DMS79 (cell line): ENCODE measurements at regions not wholly inside any gene's neighbourhood (a gene's known extent, or its start where the extent isn't known, plus 50 kb on each side); places are given as distances from the start of the nearest gene placed in this dataset.
A peak's percentile ranks its signal among the peaks of the same experiment; 100 is the strongest.

ENCODE experiments used
- DNase-seq: peaks from one replicate; lab custom pipeline; 2025; lab: John Stamatoyannopoulos, UW

- no peak for DNase-seq
Observed at GRCh38 chr21:40901691-40902090, 54.7 kb upstream of the DSCAM start.

- DNase-seq = peak; percentile 42
Observed at GRCh38 chr21:40902299-40902698, 55.3 kb upstream of the DSCAM start.

DNA sequence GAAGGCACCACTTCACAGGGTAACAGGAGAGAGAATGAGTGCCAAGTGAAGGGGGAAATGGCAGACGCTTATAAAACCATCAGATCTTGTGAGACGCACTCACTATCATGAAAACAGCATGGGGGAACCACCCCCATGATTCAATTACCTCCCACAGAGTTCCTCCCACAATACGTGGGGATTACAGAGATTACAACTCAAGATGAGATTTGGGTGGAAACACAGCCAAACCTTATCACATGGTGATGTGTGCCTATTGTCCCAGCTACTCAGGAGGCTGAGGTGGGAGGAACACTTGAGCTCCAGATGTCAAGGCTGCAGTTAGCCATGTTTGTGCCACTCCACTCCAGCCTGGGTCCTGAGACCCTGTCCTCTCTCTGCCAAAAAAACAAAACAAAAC, 56.0 kb upstream of the DSCAM start:
- no peak for DNase-seq

- no peak for DNase-seq
Observed at GRCh38 chr21:40905251-40905650, 58.3 kb upstream of the DSCAM start.

DNA sequence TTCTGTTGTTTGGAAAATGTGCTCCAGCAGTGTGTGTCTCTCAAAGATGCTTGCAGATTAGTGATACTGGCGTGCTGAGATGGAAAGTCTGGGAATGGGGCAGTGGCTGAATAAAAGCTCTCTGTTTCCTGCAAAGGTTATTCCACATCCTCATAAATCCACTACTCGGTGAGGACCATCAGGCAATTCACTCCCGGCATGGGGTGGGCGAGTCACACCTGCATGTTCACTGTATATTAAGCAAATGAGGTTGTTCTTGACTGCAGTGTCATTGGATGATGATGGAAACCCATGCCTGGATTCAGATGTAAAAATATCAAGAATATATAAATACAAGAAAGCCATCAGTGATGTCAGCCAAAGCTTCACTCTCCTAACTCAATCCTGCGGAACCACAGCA, 65.4 kb upstream of the DSCAM start:
- DNase-seq = no peak

GRCh38 chr21:40915114-40915513, 68.2 kb upstream of the DSCAM start:
- DNase-seq = no peak

GRCh38 chr21:40923407-40923806, 76.4 kb upstream of the DSCAM start:
- peak; percentile 7 for DNase-seq

- DNase-seq = no peak
Observed at GRCh38 chr21:40923901-40924300, 76.9 kb upstream of the DSCAM start.

DNA sequence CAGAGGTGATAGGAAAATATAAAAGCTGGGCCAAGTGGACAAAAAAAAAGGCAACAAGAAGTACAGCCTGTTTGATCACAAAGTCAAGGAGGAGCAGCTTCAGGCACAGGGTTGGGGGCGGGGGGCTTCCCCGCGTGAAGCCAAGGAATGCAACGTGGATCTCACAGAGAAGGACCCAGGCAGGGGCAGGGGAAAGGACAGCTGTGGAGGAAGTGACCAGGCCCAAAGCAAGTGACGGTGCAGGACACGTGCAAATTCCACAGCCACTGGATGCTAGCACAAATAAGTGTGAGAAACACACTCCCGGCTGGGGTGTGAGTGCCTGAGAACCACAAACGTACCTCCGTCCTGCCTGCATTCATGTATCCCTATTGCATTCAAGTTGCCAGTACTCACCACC, 77.7 kb upstream of the DSCAM start:
- DNase-seq = no peak

DNA sequence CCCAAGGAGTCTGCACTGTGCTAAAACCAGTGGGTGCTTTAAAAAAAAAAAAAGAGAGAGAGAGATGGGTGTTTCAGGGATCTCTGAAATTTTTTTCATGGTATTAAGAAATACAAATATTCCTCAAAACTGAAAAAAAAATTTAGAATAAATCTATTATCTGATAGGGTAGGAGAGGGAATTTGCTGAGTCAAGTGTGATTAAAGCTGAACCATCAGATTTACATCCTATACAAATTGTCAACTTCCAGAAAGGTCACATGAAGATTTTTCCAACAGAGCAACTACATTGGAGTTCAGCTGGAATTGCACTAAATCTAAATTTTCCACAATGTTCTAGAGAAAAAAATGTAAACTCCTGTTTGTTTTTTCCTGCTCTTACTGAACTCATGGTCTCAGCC, 79.3 kb upstream of the DSCAM start:
- no peak for DNase-seq

DNA sequence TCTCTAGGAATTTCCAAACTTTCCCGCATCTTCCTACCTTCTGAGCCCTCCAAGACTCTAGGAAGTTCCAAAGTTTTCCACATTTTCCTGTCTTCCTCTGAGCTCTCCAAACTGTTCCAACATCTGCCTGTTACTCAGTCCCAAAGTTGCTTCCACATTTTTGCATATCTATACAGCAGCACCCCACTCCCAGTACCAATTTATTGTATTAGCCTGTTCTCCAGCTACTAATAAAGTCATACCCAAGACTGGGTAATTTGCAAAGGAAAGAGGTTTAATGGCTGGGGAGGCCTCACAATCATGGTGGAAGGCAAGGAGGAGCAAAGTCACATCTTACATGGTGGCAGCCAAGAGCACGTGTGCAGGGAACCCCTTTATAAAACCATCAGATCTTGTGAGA, 82.9 kb upstream of the DSCAM start:
- no peak for DNase-seq

GRCh38 chr21:40931197-40931596, 84.2 kb upstream of the DSCAM start:
- DNase-seq = no peak

DNA sequence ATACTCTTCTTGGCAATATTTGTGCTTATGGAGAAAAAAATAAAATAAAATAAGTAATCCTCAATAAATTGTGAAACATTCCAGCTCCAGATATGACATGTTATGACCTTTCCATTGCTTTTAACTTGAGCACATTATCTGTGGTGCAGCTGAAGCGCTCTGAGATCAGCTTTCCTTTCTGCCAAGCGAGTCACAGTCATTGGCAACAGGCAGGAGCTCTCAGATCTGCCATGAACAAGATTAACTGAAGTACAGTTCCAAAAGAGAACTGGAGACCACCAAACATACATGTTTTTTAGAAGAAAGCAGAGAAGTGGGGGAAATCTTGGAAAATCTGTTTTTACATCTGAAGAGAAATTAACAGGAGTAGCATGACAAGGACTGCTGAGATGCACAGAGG, 89.2 kb upstream of the DSCAM start:
- DNase-seq = no peak

GRCh38 chr21:40936771-40937261, 89.9 kb upstream of the DSCAM start:
- no peak for DNase-seq

DNA sequence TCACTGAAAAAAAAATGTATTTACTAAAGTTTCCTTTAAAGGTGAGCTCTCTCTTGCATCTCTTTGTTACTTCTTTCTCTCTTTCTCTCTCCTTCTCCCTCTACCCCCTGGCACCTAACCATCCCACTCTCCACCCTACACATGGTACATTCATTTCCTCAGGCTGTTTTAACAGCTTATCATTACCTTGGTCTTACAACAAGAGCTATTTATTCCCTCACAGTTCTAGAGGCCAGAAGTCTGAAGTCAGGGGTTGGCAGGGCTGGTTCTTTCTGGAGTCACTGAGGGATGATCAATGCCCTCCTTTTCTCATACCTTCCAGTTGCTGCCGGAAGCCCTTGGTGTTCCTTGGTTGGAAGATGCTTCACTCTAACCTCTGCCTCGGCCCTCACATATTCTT, 91.1 kb upstream of the DSCAM start:
- no peak for DNase-seq

GRCh38 chr21:40938611-40939010, 91.7 kb upstream of the DSCAM start:
- DNase-seq = no peak

GRCh38 chr21:40947713-40948112, 100.8 kb upstream of the DSCAM start:
- DNase-seq = no peak

GRCh38 chr21:40950970-40951369, 104.0 kb upstream of the DSCAM start:
- DNase-seq = no peak

- no peak for DNase-seq
Observed at GRCh38 chr21:40952551-40953323, 105.8 kb upstream of the DSCAM start.

DNA sequence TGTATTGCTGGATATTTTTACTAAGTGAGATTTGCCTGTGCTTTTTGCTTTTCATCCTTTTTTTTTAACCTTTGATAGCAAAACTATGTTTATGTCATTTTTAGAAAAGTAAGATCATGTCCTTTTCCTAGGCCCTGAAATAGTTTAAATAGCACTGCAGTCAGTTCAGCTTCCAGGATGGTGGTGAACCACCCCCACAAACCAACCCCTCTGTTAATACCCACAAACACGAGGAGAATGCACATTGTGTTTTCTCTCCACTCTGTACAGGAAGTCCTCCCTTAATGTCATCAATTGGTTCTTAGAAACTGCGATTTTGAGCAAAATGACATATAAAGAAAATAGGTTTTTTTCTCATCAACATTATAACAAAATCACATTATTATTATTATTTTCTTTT, 117.7 kb upstream of the DSCAM start:
- DNase-seq = no peak

DNA sequence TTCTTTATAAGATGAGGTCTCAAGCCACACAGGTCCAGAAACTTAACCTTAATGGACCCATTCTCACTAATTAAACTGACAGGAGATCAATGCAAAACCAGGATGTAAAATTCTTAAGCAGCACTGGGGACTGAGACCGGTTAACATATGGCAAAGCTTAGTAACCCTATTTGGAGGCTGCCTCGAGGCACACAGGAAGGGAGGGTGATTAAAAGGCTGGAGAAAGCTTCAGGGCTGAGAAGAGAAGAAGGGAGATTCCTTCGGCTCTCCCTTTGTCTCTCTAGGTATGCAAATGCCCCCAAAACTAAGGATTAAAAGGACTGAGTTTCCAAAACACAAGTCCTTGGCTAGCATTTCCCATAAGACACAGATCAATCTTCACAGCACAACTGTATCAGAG, 120.8 kb upstream of the DSCAM start:
- no peak for DNase-seq

DNA sequence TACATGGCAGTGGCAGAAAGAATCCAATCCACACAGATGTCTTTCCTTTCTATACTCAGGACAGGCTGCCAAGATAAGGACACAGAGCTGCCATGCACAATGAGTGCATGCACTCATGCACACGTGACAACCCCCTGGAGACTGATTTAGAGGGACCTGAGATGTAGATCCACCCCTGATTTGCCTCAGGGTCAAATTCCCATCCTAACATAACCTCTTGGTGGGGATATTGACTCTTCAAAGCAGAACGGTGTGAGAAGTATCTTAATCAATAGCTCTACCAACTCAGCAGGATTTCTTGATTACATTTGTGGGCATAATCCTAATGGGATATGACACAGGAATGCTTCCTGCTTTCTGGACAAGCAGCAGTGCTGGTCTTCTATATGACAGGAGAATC, 125.2 kb upstream of the DSCAM start:
- no peak for DNase-seq

DNA sequence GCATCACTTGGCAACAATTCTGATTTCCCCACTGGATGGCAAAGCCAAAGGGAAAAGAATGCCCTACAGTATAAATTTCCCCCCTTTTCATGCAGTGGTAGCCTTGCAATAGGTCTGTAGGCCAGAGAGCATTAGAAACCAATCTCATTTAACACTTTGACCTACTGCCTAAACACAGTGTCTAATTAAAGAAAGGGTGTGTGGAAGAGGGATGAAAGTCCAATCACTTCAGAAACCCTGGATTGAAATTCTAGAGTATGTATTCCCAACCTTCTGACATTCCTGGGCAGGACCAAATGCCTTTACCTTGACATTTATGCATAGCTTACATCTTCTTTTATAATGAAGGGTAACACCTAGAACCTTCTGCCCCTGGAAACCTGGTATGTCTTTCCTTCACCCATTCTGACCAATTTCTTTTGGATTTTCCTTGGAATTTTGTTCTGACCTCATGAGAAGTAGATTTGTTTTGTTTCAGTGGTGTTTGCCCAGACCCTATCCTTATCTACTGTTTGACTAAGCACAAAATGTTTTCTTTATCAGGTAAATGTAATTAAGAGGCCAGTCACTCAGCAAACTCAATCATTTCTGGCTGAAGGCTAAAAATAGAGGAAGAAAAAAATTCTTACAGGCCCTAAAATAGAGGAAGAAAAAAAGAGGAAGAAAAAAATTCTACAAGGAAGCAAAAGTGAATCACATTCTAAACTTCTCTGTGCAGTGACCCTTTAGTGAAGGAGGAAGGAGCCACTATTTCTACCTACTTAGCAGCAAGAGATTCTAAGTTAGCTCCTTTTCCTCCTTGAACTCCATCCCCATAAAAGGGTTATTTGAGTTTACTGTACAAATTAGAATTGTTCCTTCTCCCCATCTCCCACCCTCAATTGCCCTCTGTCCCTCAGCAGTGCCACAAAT, 129.5 kb upstream of the DSCAM start:
- DNase-seq = no peak
